Activated CD8-positive, alpha-beta T cell treated with anti-CD3 and anti-CD28 coated beads for 36 hours (primary cell): ENCODE measurements at regions not wholly inside any gene's neighbourhood (a gene's known extent, or its start where the extent isn't known, plus 50 kb on each side); places are given as distances from the start of the nearest gene placed in this dataset.

Experiments used
- ATAC-seq: fragments of 200-7000 bp; cut with Tn5 transposase; one replicate; pipeline ENCODE4 v1.10.0; 2021; ENCODE audit warnings: mild to moderate bottlenecking, moderate library complexity
- CTCF ChIA-PET: fragments of 350-600 bp; sonication (Branson Sonifier 250); formaldehyde crosslinking; loops from one replicate; lab custom pipeline; 2021; ENCODE audit warnings: antibody characterized with exemption; lab: Charles Lee
- POLR2A ChIA-PET: fragments of 350-600 bp; sonication (Branson Sonifier 250); formaldehyde crosslinking; loops from one replicate; lab custom pipeline; 2021; ENCODE audit warnings: antibody characterized with exemption; lab: Charles Lee
- DNase-seq: peaks from one replicate; pipeline ENCODE4 v3.0.0-alpha.2; 2020
- H3K27ac Mint-ChIP-seq: one replicate; pipeline ENCODE4 v1.8.0; 2021; ENCODE audit warnings: mild to moderate bottlenecking, mixed read lengths
- H3K27me3 Mint-ChIP-seq: one replicate; pipeline ENCODE4 v1.8.0; 2021; ENCODE audit warnings: mixed read lengths
- H3K36me3 Mint-ChIP-seq: one replicate; pipeline ENCODE4 v1.8.0; 2021; ENCODE audit warnings: low read depth, mixed read lengths
- H3K4me1 Mint-ChIP-seq: one replicate; pipeline ENCODE4 v1.8.0; 2021; ENCODE audit warnings: low read depth, mixed read lengths
- H3K4me3 Mint-ChIP-seq: one replicate; pipeline ENCODE4 v1.8.0; 2021; ENCODE audit warnings: mild to moderate bottlenecking, moderate library complexity, mixed read lengths
- H3K9me3 Mint-ChIP-seq: one replicate; pipeline ENCODE4 v1.8.0; 2021; ENCODE audit warnings: mixed read lengths
- intact Hi-C: fragments of 100-400 bp; cut with micrococcal nuclease; formaldehyde crosslinking; loops from one replicate; pipeline ENCODE4 v1.10.0; 2022
- TF ChIP-seq, protein P1 (sequence below): fragments of 200-600 bp; IDR thresholded peaks from one replicate; pipeline ENCODE4 v1.8.0; 2022; ENCODE audit warnings: antibody characterized with exemption, mild to moderate bottlenecking

DNA sequence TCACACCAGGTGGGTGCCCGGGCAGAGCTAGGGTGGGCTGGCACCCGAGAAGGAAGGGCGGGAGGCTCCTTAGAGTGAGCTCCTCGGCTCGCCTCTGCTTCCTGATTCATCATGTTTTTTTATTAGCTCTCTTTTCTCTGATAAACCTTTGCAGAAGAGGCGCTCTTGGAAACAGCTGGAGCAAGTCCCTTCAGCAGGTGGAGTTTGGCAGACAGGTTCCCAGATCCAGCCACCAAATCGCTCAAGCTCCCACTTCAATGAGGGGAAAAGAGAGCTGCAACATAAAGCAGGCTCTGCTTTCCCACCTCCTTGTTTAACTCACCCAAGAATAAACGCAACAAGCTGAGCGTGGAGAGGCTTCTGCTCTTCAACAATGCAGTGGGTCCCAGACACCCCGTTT lies 244.8 kb downstream of the TSHZ3 start:
- no peak overlapping the region for H3K4me3 Mint-ChIP-seq
- no peaks in the 10 kb centered on the region for H3K9me3 Mint-ChIP-seq
- H3K27ac Mint-ChIP-seq: no peak overlapping the region
- peaks cover 4% of the 10 kb centered on the region for H3K4me1 Mint-ChIP-seq
- intact Hi-C loops: no loop called here
- peaks cover 3% of the 10 kb centered on the region for H3K27me3 Mint-ChIP-seq
- CTCF ChIA-PET: interaction anchor here (1.1 kb wide), 1 partner anchor 320 kb away, joined by 3 read pairs; no protein-coding TSS in a partner anchor
- H3K36me3 Mint-ChIP-seq: no peaks in the 10 kb centered on the region
- ATAC-seq: no peak
- DNase-seq: no peak
- TF ChIP-seq, protein P1, sequence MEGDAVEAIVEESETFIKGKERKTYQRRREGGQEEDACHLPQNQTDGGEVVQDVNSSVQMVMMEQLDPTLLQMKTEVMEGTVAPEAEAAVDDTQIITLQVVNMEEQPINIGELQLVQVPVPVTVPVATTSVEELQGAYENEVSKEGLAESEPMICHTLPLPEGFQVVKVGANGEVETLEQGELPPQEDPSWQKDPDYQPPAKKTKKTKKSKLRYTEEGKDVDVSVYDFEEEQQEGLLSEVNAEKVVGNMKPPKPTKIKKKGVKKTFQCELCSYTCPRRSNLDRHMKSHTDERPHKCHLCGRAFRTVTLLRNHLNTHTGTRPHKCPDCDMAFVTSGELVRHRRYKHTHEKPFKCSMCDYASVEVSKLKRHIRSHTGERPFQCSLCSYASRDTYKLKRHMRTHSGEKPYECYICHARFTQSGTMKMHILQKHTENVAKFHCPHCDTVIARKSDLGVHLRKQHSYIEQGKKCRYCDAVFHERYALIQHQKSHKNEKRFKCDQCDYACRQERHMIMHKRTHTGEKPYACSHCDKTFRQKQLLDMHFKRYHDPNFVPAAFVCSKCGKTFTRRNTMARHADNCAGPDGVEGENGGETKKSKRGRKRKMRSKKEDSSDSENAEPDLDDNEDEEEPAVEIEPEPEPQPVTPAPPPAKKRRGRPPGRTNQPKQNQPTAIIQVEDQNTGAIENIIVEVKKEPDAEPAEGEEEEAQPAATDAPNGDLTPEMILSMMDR: no peak
- POLR2A ChIA-PET: no interaction called here

DNA sequence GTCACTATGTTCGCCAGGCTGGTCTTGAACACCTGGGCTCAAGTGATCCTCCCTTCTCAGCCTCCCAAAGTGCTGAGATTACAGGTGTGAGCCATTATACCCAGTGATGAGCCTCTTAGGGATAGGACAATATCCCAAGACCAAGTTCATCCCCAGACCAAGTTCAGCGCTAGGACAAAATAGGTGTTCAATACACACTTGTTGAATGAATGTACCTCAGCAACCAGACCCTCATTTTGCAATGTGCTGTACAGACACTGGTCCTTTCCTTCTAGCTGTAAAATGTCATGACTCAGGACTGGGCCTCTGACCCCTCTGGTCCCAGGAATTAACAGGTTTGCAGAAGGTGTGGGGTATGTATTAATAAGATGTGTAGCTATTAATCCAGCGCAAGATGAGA lies 246.0 kb downstream of the TSHZ3 start:
- ChIA-PET CTCF (no interaction called here), POLR2A (no interaction called here)
- no peak for ATAC-seq
- H3K27me3 Mint-ChIP-seq: peaks cover 3% of the 10 kb centered on the region
- no peak overlapping the region for H3K4me3 Mint-ChIP-seq
- intact Hi-C loops: no loop called here
- TF ChIP-seq, protein P1: no peak
- DNase-seq: no peak
- no peaks in the 10 kb centered on the region for H3K4me1 Mint-ChIP-seq
- no peaks in the 10 kb centered on the region for H3K36me3 Mint-ChIP-seq
- no peaks in the 10 kb centered on the region for H3K9me3 Mint-ChIP-seq
- H3K27ac Mint-ChIP-seq: no peak overlapping the region

DNA sequence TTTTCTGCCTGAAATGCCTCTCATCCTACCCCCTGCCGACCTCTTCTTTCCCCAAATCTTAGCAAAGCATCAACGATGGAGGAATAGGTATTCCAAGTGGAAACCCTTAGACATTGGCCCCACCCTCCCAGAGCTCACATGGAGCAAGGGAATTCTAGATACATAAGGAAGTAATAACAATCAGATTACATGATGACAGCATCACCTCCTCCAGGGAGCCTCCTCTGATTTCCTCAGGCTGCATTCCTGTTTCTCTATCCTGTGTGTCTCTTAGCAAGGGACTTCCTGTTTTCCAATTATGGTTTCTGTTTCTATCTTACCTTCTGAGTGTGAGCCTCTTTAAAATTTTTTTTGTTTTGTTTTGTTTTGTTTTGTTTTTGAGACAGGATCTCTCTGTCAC lies 246.6 kb downstream of the TSHZ3 start:
- CTCF ChIA-PET: no interaction called here
- no peak overlapping the region for H3K27ac Mint-ChIP-seq
- H3K9me3 Mint-ChIP-seq: no peaks in the 10 kb centered on the region
- no peak for DNase-seq
- POLR2A ChIA-PET: no interaction called here
- no peaks in the 10 kb centered on the region for H3K36me3 Mint-ChIP-seq
- H3K4me1 Mint-ChIP-seq: no peaks in the 10 kb centered on the region
- intact Hi-C loops: no loop called here
- H3K4me3 Mint-ChIP-seq: no peak overlapping the region
- H3K27me3 Mint-ChIP-seq: no peaks in the 10 kb centered on the region
- no peak for ATAC-seq
- TF ChIP-seq, protein P1: no peak

DNA sequence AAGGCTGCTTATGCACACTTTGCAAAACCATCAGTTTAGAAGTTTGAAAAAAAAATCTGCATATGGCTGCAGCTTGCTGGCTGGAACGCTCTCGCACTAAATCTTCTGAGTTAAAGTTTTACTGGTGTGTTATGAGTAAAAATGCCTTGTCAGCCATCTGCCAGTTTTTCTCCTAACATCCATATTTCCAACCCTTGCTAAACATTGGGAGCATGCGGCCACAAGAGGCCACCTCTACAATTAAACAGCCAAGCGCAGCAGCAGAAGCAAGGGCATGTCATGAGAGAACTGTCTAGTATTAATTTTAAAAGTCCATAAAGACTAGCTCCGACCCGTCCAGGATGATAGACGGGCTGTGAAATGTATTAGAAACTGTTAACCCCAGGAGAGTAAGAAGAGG lies 248.3 kb downstream of the TSHZ3 start:
- no peak overlapping the region for H3K4me3 Mint-ChIP-seq
- H3K27ac Mint-ChIP-seq: no peak overlapping the region
- no peak for DNase-seq
- no peak for ATAC-seq
- no peaks in the 10 kb centered on the region for H3K4me1 Mint-ChIP-seq
- H3K9me3 Mint-ChIP-seq: no peaks in the 10 kb centered on the region
- TF ChIP-seq, protein P1: no peak
- ChIA-PET POLR2A (interaction anchor here (0.7 kb wide), 1 partner anchor 8 kb away, joined by 3 read pairs; no protein-coding TSS in a partner anchor), CTCF (no interaction called here)
- intact Hi-C loops: no loop called here
- no peaks in the 10 kb centered on the region for H3K36me3 Mint-ChIP-seq
- no peaks in the 10 kb centered on the region for H3K27me3 Mint-ChIP-seq

DNA sequence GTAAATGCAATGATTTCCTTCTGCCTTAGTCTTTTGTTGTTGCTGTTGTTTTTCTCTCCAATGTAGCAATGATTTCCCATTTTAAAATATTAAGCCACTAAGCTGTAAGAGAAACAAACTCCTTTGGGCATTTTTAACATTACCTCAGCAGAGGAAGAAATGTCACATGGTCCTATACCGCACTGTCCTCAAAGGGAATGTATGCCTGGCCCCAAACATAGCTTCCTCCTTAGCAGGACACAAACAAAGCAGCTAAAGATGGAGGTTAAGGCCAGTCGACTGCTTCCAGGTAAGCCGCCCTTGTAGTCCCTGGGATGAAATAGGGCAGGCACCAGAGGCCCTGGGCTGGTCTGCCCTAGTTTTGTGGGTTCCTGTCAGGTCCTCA lies 249.0 kb downstream of the TSHZ3 start:
- Mint-ChIP-seq H3K4me1 (no peaks in the 10 kb centered on the region), H3K27me3 (peaks cover 4% of the 10 kb centered on the region), H3K27ac (no peak overlapping the region), H3K9me3 (no peaks in the 10 kb centered on the region), H3K36me3 (no peaks in the 10 kb centered on the region), H3K4me3 (no peak overlapping the region)
- CTCF ChIA-PET: interaction anchor here (1.0 kb wide), 1 partner anchor 10 kb away, joined by 3 read pairs; no protein-coding TSS in a partner anchor
- no peak for DNase-seq
- POLR2A ChIA-PET: no interaction called here
- TF ChIP-seq, protein P1: no peak
- intact Hi-C loops: no loop called here
- no peak for ATAC-seq
